ENCODE measurements at regions not wholly inside any gene's neighbourhood (a gene's known extent, or its start where the extent isn't known, plus 50 kb on each side); places are given as distances from the start of the nearest gene placed in this dataset.

DNA sequence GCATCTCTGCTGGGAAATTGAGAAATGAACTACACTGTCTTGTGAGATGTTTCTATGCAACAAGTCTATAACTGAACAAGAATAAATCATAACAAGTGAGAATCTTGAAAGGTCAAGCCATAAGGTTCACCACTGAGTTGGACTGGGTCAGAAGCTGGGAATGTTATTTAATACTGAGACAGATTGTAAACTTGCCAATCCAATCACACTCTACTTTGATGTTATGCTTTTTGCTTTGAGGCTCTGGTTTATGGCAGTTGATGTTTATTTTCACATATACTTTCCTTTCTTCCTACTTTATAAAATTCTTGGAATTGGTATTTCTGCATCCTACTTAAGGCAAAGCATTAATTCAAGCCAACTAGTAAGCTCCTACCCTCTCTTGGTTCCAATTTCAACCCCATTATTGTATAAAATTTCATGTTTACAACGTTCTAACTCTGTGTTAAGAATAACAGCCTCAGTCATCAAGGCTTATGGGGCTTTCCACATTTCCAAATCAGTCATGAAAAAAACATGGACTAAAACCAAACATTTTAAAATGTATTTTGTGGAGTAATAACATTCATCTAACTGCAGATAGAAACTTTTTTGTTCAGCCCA lies 533.4 kb downstream of the NYAP2 start:
- TF ChIP-seq, protein P1, sequence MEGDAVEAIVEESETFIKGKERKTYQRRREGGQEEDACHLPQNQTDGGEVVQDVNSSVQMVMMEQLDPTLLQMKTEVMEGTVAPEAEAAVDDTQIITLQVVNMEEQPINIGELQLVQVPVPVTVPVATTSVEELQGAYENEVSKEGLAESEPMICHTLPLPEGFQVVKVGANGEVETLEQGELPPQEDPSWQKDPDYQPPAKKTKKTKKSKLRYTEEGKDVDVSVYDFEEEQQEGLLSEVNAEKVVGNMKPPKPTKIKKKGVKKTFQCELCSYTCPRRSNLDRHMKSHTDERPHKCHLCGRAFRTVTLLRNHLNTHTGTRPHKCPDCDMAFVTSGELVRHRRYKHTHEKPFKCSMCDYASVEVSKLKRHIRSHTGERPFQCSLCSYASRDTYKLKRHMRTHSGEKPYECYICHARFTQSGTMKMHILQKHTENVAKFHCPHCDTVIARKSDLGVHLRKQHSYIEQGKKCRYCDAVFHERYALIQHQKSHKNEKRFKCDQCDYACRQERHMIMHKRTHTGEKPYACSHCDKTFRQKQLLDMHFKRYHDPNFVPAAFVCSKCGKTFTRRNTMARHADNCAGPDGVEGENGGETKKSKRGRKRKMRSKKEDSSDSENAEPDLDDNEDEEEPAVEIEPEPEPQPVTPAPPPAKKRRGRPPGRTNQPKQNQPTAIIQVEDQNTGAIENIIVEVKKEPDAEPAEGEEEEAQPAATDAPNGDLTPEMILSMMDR (IDR thresholded peaks at IDR 0.05; ENCODE audit: poor library complexity), result no peak
- no peak for TF ChIP-seq EZH2 (IDR thresholded peaks at IDR 0.05; ENCODE audit: borderline replicate concordance)
- no peak for TF ChIP-seq EZH2phosphoT487 (IDR thresholded peaks at IDR 0.05; ENCODE audit: low read depth, severe bottlenecking, unreplicated experiment)

Data from hepatocyte (in vitro differentiated cells).